ENCODE measurements at regions not wholly inside any gene's neighbourhood (a gene's known extent, or its start where the extent isn't known, plus 50 kb on each side); places are given as distances from the start of the nearest gene placed in this dataset.

DNA sequence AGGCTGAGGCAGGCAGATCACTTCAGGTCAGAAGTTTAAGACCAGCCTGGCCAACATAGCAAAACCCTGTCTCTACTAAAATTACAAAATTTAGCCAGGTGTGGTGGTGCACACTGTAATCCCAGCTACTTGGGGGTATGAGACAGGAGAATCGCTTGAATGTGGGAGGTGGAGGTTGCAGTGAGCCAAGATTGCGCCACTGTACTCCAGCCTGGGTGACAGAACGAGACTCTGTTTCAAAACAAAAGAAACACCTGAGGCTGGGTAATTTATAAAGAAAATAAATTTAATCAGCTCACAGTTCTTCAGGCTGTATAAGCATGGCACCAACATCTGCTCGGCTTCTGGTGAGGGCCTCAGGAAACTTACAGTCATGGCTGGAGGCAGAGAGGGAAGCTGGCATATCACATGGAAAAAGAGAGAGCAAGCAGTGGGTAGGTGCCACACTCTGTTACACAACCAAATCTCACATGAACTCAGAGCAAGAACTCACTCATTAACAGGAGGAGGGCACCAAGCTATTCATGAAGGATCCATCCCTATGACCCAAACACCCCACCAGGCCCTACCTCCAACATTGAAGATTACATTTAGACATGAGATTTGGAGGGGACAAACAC is 244.1 kb upstream of the RBBP8 start:
- in situ Hi-C loops (cut with HindIII; ENCODE audit: low pct_ligation_motif_present, low sequenced_read_pairs): no loop called here
- DNase-seq: no peak
- no peak for TF ChIP-seq CTCF (IDR thresholded peaks at IDR 0.05; ENCODE audit: low read depth, low read length, missing control alignments)
- Histone ChIP-seq H3K27me3 (replicated peaks) (no peaks in the 10 kb centered on the region), H3K4me3 (ENCODE audit: low read depth, low read length) (no peak overlapping the region), H3K36me3 (replicated peaks) (no peaks in the 10 kb centered on the region), H3K27ac (no peak overlapping the region)

DNA sequence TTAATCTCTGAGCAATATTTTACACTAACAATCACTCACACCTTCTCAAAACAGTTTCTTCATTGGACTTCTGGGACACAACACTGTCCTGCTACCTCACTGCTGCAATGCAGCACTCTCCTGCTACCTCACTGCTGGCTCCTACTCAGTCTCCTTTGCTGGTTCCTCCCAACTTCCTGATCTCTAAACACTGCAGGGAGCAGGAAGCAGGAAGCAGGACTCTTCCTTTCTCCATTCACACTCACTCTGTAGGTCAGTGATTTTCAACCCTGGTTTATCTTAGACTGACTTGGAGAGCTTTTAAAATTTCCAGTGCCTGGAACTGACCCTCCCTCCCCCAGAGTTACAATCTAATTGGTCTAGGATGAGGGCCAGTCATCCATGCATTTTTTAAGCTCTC is 243.4 kb upstream of the RBBP8 start:
- Histone ChIP-seq H3K4me3 (ENCODE audit: low read depth, low read length) (no peak overlapping the region), H3K27me3 (replicated peaks) (no peaks in the 10 kb centered on the region), H3K36me3 (replicated peaks) (no peaks in the 10 kb centered on the region), H3K27ac (no peak overlapping the region)
- DNase-seq: no peak
- in situ Hi-C loops (cut with HindIII; ENCODE audit: low pct_ligation_motif_present, low sequenced_read_pairs): no loop called here
- no peak for TF ChIP-seq CTCF (IDR thresholded peaks at IDR 0.05; ENCODE audit: low read depth, low read length, missing control alignments)

GRCh38 chr18:22690556-22690955 is 242.6 kb upstream of the RBBP8 start:
- H3K27ac ChIP-seq: peak overlapping the region; percentile 96
- no peak for TF ChIP-seq CTCF (IDR thresholded peaks at IDR 0.05; ENCODE audit: low read depth, low read length, missing control alignments)
- in situ Hi-C loops (cut with HindIII; ENCODE audit: low pct_ligation_motif_present, low sequenced_read_pairs): no loop called here
- H3K27me3 ChIP-seq (replicated peaks): no peaks in the 10 kb centered on the region
- no peak for DNase-seq
- no peaks in the 10 kb centered on the region for H3K36me3 ChIP-seq (replicated peaks)
- no peak overlapping the region for H3K4me3 ChIP-seq (ENCODE audit: low read depth, low read length)

DNA sequence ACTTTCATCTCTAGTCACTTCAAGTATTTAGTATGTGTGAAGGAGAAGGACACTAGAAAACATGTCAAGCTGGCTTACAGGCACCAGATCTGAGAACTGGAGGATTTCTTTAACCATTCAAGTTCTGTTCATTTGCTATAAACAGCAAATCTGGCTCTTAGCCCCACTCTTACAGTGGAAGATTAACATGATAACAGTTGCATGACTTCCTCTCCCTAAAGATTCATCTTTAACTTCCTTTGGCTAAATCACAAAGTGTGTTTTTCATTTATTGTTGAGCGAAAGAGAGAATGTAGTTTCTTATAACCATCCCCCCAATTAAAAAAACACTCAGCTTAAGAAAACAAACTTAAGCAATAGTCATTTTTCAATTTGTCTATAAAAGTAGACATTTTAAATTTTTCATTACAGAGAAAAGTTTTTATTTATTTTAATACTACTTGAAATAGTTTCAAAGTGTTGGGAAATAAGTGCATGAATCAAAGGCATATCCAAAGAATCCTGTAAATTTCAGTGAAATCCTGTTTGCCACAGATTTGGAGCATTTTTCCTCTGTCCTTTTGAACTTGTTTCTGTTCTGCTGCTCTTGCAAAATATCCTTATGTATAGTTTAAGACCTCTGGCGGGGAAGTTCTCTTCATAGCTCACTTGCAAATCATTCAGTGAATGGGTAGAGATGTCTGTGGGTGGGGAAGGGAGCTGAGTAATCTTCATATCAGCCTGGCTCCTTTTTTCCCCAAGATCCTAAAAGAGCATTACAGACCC is 241.0 kb upstream of the RBBP8 start:
- no peaks in the 10 kb centered on the region for H3K27me3 ChIP-seq (replicated peaks)
- DNase-seq: peak; percentile 95
- H3K4me3 ChIP-seq (ENCODE audit: low read depth, low read length): no peak overlapping the region
- peak overlapping the region; percentile 96 for H3K27ac ChIP-seq
- in situ Hi-C loops (cut with HindIII; ENCODE audit: low pct_ligation_motif_present, low sequenced_read_pairs): no loop called here
- no peaks in the 10 kb centered on the region for H3K36me3 ChIP-seq (replicated peaks)
- peak; percentile 2 for TF ChIP-seq CTCF (IDR thresholded peaks at IDR 0.05; ENCODE audit: low read depth, low read length, missing control alignments)

DNA sequence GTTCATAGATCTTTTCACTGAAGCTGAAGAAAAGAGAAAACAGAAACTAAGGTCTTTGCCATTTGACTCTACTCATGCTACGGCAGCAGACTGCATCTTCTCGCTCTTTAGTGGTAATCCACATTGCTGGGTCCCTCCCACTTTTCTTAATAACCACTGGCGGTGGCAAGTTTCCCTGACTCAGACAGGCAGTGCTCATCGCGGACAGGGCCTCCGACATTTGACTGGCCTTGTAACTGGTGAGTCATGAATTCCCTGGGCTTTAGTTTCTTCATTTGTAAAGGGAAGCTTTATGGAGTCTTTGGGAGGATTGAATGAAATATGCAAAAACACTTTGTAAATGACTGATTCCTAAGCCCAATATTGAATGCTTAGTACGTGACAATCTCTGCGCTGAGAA is 238.2 kb upstream of the RBBP8 start:
- Histone ChIP-seq H3K36me3 (replicated peaks) (no peaks in the 10 kb centered on the region), H3K27ac (peak overlapping the region; percentile 96), H3K4me3 (ENCODE audit: low read depth, low read length) (no peak overlapping the region), H3K27me3 (replicated peaks) (no peaks in the 10 kb centered on the region)
- no peak for TF ChIP-seq CTCF (IDR thresholded peaks at IDR 0.05; ENCODE audit: low read depth, low read length, missing control alignments)
- peak; percentile 97 for DNase-seq
- in situ Hi-C loops (cut with HindIII; ENCODE audit: low pct_ligation_motif_present, low sequenced_read_pairs): no loop called here
